ENCODE measurements at regions not wholly inside any gene's neighbourhood (a gene's known extent, or its start where the extent isn't known, plus 50 kb on each side); places are given as distances from the start of the nearest gene placed in this dataset.

DNA sequence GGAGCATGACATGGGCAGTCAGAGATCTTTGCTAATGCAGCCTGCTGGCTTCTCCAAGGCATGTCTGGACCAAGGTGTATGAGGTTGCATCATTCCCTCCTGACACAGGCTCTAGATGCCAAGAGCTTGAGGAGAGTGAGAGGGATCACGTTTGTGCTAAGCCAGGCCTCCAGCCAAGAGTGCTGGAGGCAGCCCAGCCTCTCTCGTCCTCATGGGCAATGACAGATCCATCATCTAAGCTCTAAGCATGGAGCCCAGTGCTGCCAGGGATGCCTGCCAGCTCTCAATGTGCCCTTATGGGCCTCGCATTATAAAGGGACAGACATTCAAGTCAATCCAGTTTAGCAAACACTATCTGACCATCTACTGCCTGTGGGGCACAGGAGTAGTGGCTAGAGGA lies 136.3 kb upstream of the VSTM2B start:
- H3K4me1 ChIP-seq = no peaks in the 10 kb centered on the region
- no peaks in the 10 kb centered on the region for H3K36me3 ChIP-seq
- intact Hi-C loops (cut with DNase I; ENCODE audit: low total_unique reads) = no loop called here
- no peak overlapping the region for H3K27ac ChIP-seq
- no peak overlapping the region for H3K4me3 ChIP-seq
- H3K27me3 ChIP-seq = peaks cover 0 to 6% of the 10 kb centered on the region in 2 donors
- H3K9me3 ChIP-seq = peaks cover 0 to 18% (median 12%) of the 10 kb centered on the region in 3 donors
- TF ChIP-seq, protein P1, sequence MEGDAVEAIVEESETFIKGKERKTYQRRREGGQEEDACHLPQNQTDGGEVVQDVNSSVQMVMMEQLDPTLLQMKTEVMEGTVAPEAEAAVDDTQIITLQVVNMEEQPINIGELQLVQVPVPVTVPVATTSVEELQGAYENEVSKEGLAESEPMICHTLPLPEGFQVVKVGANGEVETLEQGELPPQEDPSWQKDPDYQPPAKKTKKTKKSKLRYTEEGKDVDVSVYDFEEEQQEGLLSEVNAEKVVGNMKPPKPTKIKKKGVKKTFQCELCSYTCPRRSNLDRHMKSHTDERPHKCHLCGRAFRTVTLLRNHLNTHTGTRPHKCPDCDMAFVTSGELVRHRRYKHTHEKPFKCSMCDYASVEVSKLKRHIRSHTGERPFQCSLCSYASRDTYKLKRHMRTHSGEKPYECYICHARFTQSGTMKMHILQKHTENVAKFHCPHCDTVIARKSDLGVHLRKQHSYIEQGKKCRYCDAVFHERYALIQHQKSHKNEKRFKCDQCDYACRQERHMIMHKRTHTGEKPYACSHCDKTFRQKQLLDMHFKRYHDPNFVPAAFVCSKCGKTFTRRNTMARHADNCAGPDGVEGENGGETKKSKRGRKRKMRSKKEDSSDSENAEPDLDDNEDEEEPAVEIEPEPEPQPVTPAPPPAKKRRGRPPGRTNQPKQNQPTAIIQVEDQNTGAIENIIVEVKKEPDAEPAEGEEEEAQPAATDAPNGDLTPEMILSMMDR (IDR thresholded peaks at IDR 0.05) = no peak
- no peak for DNase-seq

DNA sequence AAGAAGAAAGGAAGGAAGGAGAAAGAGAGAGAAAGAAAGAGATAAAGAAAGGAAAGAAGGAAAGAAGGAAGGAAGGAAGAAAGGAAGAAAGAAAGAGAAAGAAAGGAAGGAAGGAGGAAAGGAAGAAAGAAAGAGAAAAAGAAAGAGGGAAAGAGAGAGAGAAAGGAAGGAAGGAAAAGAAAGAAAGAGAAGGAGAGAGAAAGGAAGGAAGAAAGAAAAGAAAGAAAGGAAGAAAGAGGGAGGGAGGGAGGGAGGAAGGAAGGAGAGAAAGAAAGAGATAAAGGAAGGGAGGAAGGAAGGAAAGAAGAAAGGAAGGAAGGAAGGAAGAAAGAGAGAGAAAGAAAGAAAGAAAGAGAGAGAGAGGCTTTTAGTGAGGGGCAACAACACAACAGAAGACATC lies 135.1 kb upstream of the VSTM2B start:
- TF ChIP-seq, protein P1 (IDR thresholded peaks at IDR 0.05) = no peak
- no peak overlapping the region for H3K27ac ChIP-seq
- intact Hi-C loops (cut with DNase I; ENCODE audit: low total_unique reads) = no loop called here
- no peaks in the 10 kb centered on the region for H3K36me3 ChIP-seq
- no peak overlapping the region for H3K4me3 ChIP-seq
- peaks cover 0 to 6% of the 10 kb centered on the region in 2 donors for H3K27me3 ChIP-seq
- H3K9me3 ChIP-seq = peaks cover 0 to 18% (median 12%) of the 10 kb centered on the region in 3 donors
- H3K4me1 ChIP-seq = no peaks in the 10 kb centered on the region
- no peak for DNase-seq

DNA sequence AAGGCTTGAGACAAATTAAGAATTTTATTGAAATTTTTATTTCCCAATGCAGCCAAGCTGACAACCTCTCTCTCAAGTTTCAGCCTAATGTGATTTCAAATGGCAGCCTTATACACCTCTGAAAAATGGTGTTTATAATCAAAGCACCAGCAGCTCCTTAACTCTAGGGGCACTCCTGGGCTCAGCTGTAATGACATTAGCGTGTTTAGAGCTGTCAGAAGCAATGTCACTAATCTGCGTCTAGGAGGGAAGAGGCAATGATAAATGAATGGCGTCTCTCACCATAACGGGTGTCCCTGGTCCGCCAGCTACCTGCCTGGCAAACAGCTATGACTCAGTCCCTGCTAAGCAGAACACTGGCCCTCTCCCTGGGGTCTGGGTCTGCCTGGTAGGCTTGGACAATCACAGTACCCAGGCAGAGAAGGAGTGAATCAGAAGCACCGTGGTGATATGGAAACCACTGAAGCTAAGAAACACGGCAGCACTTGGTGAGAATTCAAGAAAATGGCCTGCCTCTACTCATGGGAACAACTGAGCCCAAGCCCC lies 131.8 kb upstream of the VSTM2B start:
- H3K36me3 ChIP-seq = no peaks in the 10 kb centered on the region
- TF ChIP-seq, protein P1 (IDR thresholded peaks at IDR 0.05) = no peak
- no peak overlapping the region for H3K27ac ChIP-seq
- H3K27me3 ChIP-seq = no peaks in the 10 kb centered on the region
- intact Hi-C loops (cut with DNase I; ENCODE audit: low total_unique reads) = no loop called here
- H3K4me1 ChIP-seq = no peaks in the 10 kb centered on the region
- no peak overlapping the region for H3K4me3 ChIP-seq
- peaks cover 0 to 18% (median 12%) of the 10 kb centered on the region in 3 donors for H3K9me3 ChIP-seq
- no peak for DNase-seq

DNA sequence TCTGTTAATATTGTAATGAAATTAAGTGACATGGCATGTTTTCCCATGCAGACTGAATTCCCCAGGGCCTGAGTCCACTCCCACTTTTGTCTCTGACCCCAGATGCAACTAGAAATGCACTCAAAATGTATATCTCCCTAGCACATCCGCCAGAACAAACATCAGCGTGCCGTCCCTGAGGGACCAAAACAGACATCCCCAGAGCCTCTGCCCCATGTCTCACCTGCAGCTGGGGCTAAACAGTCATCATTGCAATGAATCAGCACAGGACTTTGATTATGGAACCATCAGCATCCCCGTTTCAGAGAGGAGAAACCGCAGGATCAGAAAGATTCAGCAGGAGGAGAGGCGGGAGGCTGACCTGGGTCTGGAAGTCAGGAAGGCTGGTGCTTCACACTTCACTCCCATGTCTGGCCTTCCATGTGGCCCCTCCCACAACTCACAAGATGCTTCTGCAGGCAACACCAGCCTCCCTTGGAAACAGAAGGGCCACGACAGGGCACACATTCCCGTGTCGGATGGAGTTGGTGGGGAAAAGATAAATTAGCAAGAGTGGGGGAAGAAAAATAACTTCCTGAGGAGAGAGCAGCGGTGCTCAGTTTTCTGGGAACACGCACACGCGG lies 130.6 kb upstream of the VSTM2B start:
- Histone ChIP-seq H3K4me1 (no peaks in the 10 kb centered on the region), H3K36me3 (no peaks in the 10 kb centered on the region), H3K9me3 (peaks cover 0 to 18% (median 12%) of the 10 kb centered on the region in 3 donors), H3K4me3 (no peak overlapping the region), H3K27me3 (no peaks in the 10 kb centered on the region), H3K27ac (no peak overlapping the region)
- no peak for DNase-seq
- TF ChIP-seq, protein P1 (IDR thresholded peaks at IDR 0.05) = no peak
- intact Hi-C loops (cut with DNase I; ENCODE audit: low total_unique reads) = no loop called here

DNA sequence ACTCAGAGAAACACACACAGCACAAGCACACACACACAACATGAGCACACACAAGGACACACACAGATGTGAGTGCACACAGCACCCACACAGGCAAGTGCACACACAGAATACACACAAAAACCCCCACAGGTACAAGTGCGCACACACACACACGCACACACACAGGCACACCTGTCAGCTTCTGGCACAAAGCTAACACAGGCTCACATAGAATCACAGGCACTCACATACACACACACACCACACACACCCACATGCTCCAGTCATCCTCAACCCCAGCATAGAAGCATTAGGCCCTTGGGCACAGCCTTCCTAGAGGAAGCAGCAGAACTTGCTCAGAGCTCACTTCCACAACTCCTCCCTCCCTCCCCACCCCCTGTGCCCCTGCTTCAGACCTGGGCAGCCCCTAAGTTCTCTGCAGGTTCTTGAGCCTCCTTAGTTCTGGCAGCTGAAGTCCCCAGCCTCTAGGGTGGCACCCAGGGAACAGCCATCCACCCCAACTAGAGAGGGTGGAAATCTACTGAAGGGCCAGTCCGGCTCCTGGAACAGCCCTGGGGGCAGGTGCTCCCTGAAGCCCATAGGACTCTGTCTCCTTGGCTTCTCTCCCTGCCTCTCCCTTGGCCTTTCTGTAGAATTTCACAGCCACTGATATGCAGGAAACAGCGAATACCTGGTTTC lies 129.9 kb upstream of the VSTM2B start:
- Histone ChIP-seq H3K27ac (no peak overlapping the region), H3K36me3 (no peaks in the 10 kb centered on the region), H3K27me3 (no peaks in the 10 kb centered on the region), H3K4me1 (no peaks in the 10 kb centered on the region), H3K9me3 (peaks cover 0 to 18% (median 12%) of the 10 kb centered on the region in 3 donors), H3K4me3 (no peak overlapping the region)
- intact Hi-C loops (cut with DNase I; ENCODE audit: low total_unique reads) = no loop called here
- TF ChIP-seq, protein P1 (IDR thresholded peaks at IDR 0.05) = no peak
- DNase-seq = no peak
